ENCODE measurements at regions not wholly inside any gene's neighbourhood (a gene's known extent, or its start where the extent isn't known, plus 50 kb on each side); places are given as distances from the start of the nearest gene placed in this dataset.

DNA sequence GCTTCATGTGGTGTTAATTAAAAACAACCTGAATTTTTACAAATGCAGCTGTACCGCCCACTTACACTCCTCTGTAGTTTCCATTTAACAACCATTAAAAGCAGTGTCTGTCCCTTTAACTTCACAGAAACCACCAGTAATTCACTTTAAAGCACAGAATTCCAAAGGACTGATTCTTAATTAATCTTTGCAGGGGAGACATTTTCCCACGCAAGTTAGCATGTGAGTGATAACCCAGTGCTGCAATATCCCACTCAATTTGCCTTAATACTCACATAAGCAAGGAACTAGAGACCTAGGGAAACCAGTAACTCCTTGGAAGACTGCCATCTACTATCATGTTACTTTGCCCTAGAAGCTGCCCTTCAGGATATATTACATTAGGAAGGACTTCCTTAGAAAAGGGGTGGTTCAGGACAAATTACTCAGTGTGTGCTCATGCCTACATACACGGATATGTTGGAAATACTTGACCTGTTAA is 102.3 kb downstream of the OSR1 start:
- no peaks in the 10 kb centered on the region for H3K4me1 ChIP-seq (ENCODE audit: control insufficient read depth, insufficient read depth, low read length)
- H3K4me3 ChIP-seq (ENCODE audit: low read depth, low read length), result no peak overlapping the region
- H3K9me3 ChIP-seq (ENCODE audit: control insufficient read depth, insufficient read depth, low read depth, low read length), result no peaks in the 10 kb centered on the region
- H3K27ac ChIP-seq (ENCODE audit: extremely low read depth, low read depth, low read length), result no peak overlapping the region
- CTCF ChIA-PET, result no interaction called here
- H3K36me3 ChIP-seq (ENCODE audit: control insufficient read depth in 2 of 2, insufficient read depth in 1 of 2, low read length in 2 of 2), result no peaks in the 10 kb centered on the region
- POLR2A ChIA-PET, result no interaction called here
- no peak for TF ChIP-seq ZNF112 (tag by site-specific recombination; IDR thresholded peaks at IDR 0.05)
- TF ChIP-seq, protein P1, sequence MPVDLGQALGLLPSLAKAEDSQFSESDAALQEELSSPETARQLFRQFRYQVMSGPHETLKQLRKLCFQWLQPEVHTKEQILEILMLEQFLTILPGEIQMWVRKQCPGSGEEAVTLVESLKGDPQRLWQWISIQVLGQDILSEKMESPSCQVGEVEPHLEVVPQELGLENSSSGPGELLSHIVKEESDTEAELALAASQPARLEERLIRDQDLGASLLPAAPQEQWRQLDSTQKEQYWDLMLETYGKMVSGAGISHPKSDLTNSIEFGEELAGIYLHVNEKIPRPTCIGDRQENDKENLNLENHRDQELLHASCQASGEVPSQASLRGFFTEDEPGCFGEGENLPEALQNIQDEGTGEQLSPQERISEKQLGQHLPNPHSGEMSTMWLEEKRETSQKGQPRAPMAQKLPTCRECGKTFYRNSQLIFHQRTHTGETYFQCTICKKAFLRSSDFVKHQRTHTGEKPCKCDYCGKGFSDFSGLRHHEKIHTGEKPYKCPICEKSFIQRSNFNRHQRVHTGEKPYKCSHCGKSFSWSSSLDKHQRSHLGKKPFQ (tag by site-specific recombination; IDR thresholded peaks at IDR 0.05), result no peak
- peak; percentile 53 for TF ChIP-seq ZFHX2 (tag by site-specific recombination; conservative IDR thresholded peaks at IDR 0.05)
- no peak for TF ChIP-seq ZNF629 (tag by site-specific recombination; IDR thresholded peaks at IDR 0.05)
- no peak for TF ChIP-seq ZNF239 (tag by site-specific recombination; IDR thresholded peaks at IDR 0.05)
- TF ChIP-seq EGR2 (tag by site-specific recombination; IDR thresholded peaks at IDR 0.05; ENCODE audit: low read depth), result 0 out of 2 replicates have a peak, but pooled peaks have one; percentile 27
- TF ChIP-seq, protein P2, sequence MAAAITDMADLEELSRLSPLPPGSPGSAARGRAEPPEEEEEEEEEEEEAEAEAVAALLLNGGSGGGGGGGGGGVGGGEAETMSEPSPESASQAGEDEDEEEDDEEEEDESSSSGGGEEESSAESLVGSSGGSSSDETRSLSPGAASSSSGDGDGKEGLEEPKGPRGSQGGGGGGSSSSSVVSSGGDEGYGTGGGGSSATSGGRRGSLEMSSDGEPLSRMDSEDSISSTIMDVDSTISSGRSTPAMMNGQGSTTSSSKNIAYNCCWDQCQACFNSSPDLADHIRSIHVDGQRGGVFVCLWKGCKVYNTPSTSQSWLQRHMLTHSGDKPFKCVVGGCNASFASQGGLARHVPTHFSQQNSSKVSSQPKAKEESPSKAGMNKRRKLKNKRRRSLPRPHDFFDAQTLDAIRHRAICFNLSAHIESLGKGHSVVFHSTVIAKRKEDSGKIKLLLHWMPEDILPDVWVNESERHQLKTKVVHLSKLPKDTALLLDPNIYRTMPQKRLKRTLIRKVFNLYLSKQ (tag by site-specific recombination; IDR thresholded peaks at IDR 0.05; ENCODE audit: borderline replicate concordance), result no peak

DNA sequence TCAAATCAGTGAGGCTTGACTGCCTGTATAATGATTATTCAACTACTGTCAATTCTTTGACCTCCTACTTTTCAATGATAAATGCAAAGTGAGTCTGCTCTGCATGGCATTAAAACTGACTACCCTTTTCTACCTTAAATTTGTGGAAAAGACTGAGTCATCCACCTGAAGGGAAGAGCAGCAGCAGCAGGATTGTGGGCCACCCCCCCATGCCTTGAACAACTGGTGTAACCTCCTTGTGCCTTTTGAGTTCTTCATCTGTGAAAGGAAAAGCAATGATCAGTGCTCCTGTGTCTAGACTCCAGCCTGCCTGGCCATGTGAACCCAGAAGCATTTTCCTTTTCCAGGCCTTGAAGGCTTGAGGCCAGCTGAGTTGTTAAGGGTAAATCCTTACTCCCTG is 102.9 kb downstream of the OSR1 start:
- Histone ChIP-seq H3K4me3 (ENCODE audit: low read depth, low read length) (no peak overlapping the region), H3K4me1 (ENCODE audit: control insufficient read depth, insufficient read depth, low read length) (no peaks in the 10 kb centered on the region), H3K9me3 (ENCODE audit: control insufficient read depth, insufficient read depth, low read depth, low read length) (no peaks in the 10 kb centered on the region), H3K27ac (ENCODE audit: extremely low read depth, low read depth, low read length) (no peak overlapping the region), H3K36me3 (ENCODE audit: control insufficient read depth in 2 of 2, insufficient read depth in 1 of 2, low read length in 2 of 2) (no peaks in the 10 kb centered on the region)
- ChIA-PET POLR2A (no interaction called here), CTCF (no interaction called here)
- TF ChIP-seq, protein P3, sequence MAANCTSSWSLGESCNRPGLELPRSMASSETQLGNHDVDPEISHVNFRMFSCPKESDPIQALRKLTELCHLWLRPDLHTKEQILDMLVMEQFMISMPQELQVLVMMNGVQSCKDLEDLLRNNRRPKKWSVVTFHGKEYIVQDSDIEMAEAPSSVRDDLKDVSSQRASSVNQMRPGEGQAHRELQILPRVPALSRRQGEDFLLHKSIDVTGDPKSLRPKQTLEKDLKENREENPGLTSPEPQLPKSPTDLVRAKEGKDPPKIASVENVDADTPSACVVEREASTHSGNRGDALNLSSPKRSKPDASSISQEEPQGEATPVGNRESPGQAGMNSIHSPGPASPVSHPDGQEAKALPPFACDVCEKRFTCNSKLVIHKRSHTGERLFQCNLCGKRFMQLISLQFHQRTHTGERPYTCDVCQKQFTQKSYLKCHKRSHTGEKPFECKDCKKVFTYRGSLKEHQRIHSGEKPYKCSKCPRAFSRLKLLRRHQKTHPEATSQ (tag by site-specific recombination; IDR thresholded peaks at IDR 0.05), result no peak
- TF ChIP-seq ZFP69B (tag by site-specific recombination; IDR thresholded peaks at IDR 0.05) (no peak), ZBTB48 (tag by site-specific recombination; IDR thresholded peaks at IDR 0.05) (no peak), ZNF202 (tag by site-specific recombination; IDR thresholded peaks at IDR 0.05; ENCODE audit: borderline replicate concordance) (no peak), ZNF792 (tag by site-specific recombination; IDR thresholded peaks at IDR 0.05) (no peak), ZNF621 (tag by site-specific recombination; IDR thresholded peaks at IDR 0.05) (no peak), ZNF600 (tag by site-specific recombination; IDR thresholded peaks at IDR 0.05) (no peak)
- TF ChIP-seq, protein P4, sequence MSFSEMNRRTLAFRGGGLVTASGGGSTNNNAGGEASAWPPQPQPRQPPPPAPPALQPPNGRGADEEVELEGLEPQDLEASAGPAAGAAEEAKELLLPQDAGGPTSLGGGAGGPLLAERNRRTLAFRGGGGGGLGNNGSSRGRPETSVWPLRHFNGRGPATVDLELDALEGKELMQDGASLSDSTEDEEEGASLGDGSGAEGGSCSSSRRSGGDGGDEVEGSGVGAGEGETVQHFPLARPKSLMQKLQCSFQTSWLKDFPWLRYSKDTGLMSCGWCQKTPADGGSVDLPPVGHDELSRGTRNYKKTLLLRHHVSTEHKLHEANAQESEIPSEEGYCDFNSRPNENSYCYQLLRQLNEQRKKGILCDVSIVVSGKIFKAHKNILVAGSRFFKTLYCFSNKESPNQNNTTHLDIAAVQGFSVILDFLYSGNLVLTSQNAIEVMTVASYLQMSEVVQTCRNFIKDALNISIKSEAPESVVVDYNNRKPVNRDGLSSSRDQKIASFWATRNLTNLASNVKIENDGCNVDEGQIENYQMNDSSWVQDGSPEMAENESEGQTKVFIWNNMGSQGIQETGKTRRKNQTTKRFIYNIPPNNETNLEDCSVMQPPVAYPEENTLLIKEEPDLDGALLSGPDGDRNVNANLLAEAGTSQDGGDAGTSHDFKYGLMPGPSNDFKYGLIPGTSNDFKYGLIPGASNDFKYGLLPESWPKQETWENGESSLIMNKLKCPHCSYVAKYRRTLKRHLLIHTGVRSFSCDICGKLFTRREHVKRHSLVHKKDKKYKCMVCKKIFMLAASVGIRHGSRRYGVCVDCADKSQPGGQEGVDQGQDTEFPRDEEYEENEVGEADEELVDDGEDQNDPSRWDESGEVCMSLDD (tag by site-specific recombination; IDR thresholded peaks at IDR 0.05), result no peak
- TF ChIP-seq, protein P5, sequence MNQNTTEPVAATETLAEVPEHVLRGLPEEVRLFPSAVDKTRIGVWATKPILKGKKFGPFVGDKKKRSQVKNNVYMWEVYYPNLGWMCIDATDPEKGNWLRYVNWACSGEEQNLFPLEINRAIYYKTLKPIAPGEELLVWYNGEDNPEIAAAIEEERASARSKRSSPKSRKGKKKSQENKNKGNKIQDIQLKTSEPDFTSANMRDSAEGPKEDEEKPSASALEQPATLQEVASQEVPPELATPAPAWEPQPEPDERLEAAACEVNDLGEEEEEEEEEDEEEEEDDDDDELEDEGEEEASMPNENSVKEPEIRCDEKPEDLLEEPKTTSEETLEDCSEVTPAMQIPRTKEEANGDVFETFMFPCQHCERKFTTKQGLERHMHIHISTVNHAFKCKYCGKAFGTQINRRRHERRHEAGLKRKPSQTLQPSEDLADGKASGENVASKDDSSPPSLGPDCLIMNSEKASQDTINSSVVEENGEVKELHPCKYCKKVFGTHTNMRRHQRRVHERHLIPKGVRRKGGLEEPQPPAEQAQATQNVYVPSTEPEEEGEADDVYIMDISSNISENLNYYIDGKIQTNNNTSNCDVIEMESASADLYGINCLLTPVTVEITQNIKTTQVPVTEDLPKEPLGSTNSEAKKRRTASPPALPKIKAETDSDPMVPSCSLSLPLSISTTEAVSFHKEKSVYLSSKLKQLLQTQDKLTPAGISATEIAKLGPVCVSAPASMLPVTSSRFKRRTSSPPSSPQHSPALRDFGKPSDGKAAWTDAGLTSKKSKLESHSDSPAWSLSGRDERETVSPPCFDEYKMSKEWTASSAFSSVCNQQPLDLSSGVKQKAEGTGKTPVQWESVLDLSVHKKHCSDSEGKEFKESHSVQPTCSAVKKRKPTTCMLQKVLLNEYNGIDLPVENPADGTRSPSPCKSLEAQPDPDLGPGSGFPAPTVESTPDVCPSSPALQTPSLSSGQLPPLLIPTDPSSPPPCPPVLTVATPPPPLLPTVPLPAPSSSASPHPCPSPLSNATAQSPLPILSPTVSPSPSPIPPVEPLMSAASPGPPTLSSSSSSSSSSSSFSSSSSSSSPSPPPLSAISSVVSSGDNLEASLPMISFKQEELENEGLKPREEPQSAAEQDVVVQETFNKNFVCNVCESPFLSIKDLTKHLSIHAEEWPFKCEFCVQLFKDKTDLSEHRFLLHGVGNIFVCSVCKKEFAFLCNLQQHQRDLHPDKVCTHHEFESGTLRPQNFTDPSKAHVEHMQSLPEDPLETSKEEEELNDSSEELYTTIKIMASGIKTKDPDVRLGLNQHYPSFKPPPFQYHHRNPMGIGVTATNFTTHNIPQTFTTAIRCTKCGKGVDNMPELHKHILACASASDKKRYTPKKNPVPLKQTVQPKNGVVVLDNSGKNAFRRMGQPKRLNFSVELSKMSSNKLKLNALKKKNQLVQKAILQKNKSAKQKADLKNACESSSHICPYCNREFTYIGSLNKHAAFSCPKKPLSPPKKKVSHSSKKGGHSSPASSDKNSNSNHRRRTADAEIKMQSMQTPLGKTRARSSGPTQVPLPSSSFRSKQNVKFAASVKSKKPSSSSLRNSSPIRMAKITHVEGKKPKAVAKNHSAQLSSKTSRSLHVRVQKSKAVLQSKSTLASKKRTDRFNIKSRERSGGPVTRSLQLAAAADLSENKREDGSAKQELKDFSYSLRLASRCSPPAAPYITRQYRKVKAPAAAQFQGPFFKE (tag by site-specific recombination; IDR thresholded peaks at IDR 0.05; ENCODE audit: borderline replicate concordance), result no peak
- TF ChIP-seq, protein P6, sequence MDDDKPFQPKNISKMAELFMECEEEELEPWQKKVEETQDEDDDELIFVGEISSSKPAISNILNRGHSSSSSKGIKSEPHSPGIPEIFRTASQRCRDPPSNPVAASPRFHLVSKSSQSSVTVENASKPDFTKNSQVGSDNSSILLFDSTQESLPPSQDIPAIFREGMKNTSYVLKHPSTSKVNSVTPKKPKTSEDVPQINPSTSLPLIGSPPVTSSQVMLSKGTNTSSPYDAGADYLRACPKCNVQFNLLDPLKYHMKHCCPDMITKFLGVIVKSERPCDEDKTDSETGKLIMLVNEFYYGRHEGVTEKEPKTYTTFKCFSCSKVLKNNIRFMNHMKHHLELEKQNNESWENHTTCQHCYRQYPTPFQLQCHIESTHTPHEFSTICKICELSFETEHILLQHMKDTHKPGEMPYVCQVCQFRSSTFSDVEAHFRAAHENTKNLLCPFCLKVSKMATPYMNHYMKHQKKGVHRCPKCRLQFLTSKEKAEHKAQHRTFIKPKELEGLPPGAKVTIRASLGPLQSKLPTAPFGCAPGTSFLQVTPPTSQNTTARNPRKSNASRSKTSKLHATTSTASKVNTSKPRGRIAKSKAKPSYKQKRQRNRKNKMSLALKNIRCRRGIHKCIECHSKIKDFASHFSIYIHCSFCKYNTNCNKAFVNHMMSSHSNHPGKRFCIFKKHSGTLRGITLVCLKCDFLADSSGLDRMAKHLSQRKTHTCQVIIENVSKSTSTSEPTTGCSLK (tag by site-specific recombination; IDR thresholded peaks at IDR 0.05), result no peak
- TF ChIP-seq, protein P7, sequence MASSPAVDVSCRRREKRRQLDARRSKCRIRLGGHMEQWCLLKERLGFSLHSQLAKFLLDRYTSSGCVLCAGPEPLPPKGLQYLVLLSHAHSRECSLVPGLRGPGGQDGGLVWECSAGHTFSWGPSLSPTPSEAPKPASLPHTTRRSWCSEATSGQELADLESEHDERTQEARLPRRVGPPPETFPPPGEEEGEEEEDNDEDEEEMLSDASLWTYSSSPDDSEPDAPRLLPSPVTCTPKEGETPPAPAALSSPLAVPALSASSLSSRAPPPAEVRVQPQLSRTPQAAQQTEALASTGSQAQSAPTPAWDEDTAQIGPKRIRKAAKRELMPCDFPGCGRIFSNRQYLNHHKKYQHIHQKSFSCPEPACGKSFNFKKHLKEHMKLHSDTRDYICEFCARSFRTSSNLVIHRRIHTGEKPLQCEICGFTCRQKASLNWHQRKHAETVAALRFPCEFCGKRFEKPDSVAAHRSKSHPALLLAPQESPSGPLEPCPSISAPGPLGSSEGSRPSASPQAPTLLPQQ (tag by site-specific recombination; IDR thresholded peaks at IDR 0.05), result no peak

Data from HEK293 (cell line).